ENCODE measurements at regions not wholly inside any gene's neighbourhood (a gene's known extent, or its start where the extent isn't known, plus 50 kb on each side); places are given as distances from the start of the nearest gene placed in this dataset.

DNA sequence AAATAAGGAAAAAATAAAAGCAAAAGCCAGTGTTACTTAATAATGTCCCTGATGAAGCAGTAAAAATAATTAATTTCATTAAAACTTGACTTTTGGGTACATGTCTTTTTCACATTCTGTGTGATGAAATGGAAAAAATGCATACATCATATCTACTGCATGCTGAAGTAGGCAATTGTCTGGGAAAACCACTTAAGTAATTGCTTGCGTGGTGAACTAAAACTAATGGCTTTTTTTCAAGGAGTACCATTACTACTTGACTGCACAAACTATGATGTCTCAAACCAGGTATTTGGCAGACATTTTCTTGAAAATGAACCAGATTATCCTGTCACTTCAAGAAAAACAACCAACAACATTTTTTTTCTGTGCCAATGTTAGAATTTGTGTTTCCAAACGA, 91.3 kb upstream of the AKIRIN2 start:
- no peak for TF ChIP-seq EZH2 (IDR thresholded peaks at IDR 0.05)
- no peak for TF ChIP-seq POLR2AphosphoS5 (IDR thresholded peaks at IDR 0.05; ENCODE audit: borderline replicate concordance, low read depth, low read length)

All from SK-N-MC (cell line).